Loucy (cell line): ENCODE measurements at regions not wholly inside any gene's neighbourhood (a gene's known extent, or its start where the extent isn't known, plus 50 kb on each side); places are given as distances from the start of the nearest gene placed in this dataset.

ENCODE experiments used
- H2AFZ ChIP-seq: fragments of 200-600 bp; sonication (generic); 2 replicates; pipeline ENCODE4 v1.6.0; 2016; ENCODE audit warnings: antibody characterized with exemption, mild to moderate bottlenecking, low read length, moderate library complexity
- H3F3A ChIP-seq: fragments of 200-600 bp; 2 replicates; pipeline ENCODE4 v1.6.0; 2016; ENCODE audit warnings: antibody characterized with exemption, low read depth, mild to moderate bottlenecking
- H3K27me3 ChIP-seq: fragments of 200-600 bp; sonication (generic); 2 replicates; pipeline ENCODE4 v1.6.1; 2014; ENCODE audit warnings: low read length, mild to moderate bottlenecking; ENCODE audit not compliant: insufficient read depth, poor library complexity, severe bottlenecking
- H3K36me3 ChIP-seq: fragments of 200-600 bp; sonication (generic); 2 replicates; pipeline ENCODE4 v1.6.1; 2016; ENCODE audit warnings: low read length; ENCODE audit not compliant: insufficient read depth
- H3K4me1 ChIP-seq: fragments of 200-600 bp; sonication (generic); 2 replicates; pipeline ENCODE4 v1.5.1; 2014; ENCODE audit warnings: low read length, mild to moderate bottlenecking; ENCODE audit not compliant: insufficient read depth, poor library complexity, severe bottlenecking
- H3K4me2 ChIP-seq: fragments of 200-600 bp; sonication (generic); 2 replicates; pipeline ENCODE4 v1.6.0; 2014; ENCODE audit warnings: antibody characterized with exemption, low read length, low read depth, mild to moderate bottlenecking; ENCODE audit not compliant: poor library complexity, severe bottlenecking
- H3K4me3 ChIP-seq: fragments of 200-600 bp; sonication (generic); 2 replicates; pipeline ENCODE4 v1.5.1; 2014; ENCODE audit warnings: low read length, mild to moderate bottlenecking, mixed read lengths; ENCODE audit not compliant: poor library complexity, severe bottlenecking
- H3K79me2 ChIP-seq: fragments of 200-600 bp; sonication (generic); 2 replicates; pipeline ENCODE4 v1.6.1; 2014; ENCODE audit warnings: low read length; ENCODE audit not compliant: insufficient read depth
- H3K9ac ChIP-seq: fragments of 200-600 bp; sonication (generic); 2 replicates; pipeline ENCODE4 v1.6.0; 2014; ENCODE audit warnings: mild to moderate bottlenecking, low read depth, low read length, moderate library complexity; ENCODE audit not compliant: poor library complexity, severe bottlenecking
- H3K9me2 ChIP-seq: fragments of 200-600 bp; sonication (generic); replicated peaks from 2 replicates; pipeline ENCODE4 v1.6.1; 2016; ENCODE audit warnings: low read depth, low read length, mixed read lengths
- H3K9me3 ChIP-seq: fragments of 200-600 bp; sonication (generic); 2 replicates; pipeline ENCODE4 v1.6.1; 2014; ENCODE audit warnings: mild to moderate bottlenecking, antibody characterized with exemption, low read length, low read depth; ENCODE audit not compliant: insufficient read depth
- H4K20me1 ChIP-seq: fragments of 200-600 bp; sonication (generic); 2 replicates; pipeline ENCODE4 v1.6.0; 2014; ENCODE audit warnings: antibody characterized with exemption, low read length, mild to moderate bottlenecking; ENCODE audit not compliant: insufficient read depth, poor library complexity, severe bottlenecking
- EZH2phosphoT487 ChIP-seq: fragments of 200-600 bp; IDR thresholded peaks from 2 replicates; pipeline ENCODE4 v1.6.1; 2018; ENCODE audit warnings: antibody characterized with exemption, mild to moderate bottlenecking, moderate library complexity, borderline replicate concordance
- TF ChIP-seq, protein P1 (sequence below): fragments of 200-600 bp; sonication (generic); conservative IDR thresholded peaks from 2 replicates; pipeline ENCODE4 v1.5.1; 2014; ENCODE audit warnings: mild to moderate bottlenecking, antibody characterized with exemption, low read length

DNA sequence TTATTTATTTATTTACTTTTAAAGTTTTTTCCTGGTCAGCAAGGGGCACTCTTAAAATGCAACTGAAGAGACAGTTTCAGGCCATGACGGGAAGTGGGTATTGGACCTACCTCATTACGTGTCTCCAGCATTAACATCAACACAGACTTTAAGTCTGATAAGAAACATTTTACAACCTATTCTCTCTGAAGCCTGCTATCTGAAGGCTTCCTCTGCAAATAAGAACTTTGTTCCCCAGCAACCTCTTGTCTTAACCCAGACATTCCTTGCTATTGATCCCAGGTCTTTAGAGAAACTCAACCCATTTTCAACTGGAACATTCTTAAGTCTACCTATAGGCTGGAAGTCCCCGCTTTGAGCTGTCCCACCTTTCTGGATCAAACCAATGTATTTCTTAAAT, 258.3 kb upstream of the TMPRSS15 start:
- Histone ChIP-seq H3K4me2 (no peak overlapping the region), H3K27me3 (no peaks in the 10 kb centered on the region), H3K79me2 (no peaks in the 10 kb centered on the region), H4K20me1 (no peaks in the 10 kb centered on the region), H3K36me3 (no peaks in the 10 kb centered on the region), H2AFZ (no peak overlapping the region), H3K4me3 (no peak overlapping the region), H3K9me3 (no peaks in the 10 kb centered on the region), H3K9me2 (no peaks in the 10 kb centered on the region), H3F3A (no peaks in the 10 kb centered on the region), H3K9ac (no peak overlapping the region), H3K4me1 (no peaks in the 10 kb centered on the region)
- TF ChIP-seq EZH2phosphoT487: no peak
- TF ChIP-seq, protein P1, sequence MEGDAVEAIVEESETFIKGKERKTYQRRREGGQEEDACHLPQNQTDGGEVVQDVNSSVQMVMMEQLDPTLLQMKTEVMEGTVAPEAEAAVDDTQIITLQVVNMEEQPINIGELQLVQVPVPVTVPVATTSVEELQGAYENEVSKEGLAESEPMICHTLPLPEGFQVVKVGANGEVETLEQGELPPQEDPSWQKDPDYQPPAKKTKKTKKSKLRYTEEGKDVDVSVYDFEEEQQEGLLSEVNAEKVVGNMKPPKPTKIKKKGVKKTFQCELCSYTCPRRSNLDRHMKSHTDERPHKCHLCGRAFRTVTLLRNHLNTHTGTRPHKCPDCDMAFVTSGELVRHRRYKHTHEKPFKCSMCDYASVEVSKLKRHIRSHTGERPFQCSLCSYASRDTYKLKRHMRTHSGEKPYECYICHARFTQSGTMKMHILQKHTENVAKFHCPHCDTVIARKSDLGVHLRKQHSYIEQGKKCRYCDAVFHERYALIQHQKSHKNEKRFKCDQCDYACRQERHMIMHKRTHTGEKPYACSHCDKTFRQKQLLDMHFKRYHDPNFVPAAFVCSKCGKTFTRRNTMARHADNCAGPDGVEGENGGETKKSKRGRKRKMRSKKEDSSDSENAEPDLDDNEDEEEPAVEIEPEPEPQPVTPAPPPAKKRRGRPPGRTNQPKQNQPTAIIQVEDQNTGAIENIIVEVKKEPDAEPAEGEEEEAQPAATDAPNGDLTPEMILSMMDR: no peak

DNA sequence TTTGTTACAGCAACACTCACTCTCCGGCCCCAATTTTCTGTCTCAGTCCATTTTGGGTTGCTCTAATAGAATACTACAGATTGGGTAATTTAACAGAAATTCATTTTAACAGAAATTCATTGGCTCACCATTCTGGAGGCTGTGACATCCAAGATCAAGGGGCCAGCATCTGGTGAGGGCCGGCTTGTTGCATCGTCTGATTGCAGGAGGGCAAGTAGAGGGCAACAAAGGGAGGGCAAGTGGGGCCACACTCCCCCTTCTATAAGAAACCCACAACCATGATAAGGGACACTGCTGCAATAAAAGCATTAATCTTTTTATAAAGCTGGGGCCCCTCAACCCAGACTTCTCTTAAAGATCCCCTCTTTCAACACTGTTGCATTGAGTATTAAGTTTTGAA, 260.1 kb upstream of the TMPRSS15 start:
- Histone ChIP-seq H3K9ac (no peak overlapping the region), H3K4me3 (no peak overlapping the region), H4K20me1 (no peaks in the 10 kb centered on the region), H3K4me2 (no peak overlapping the region), H3F3A (no peaks in the 10 kb centered on the region), H3K9me2 (no peaks in the 10 kb centered on the region), H3K4me1 (no peaks in the 10 kb centered on the region), H3K79me2 (no peaks in the 10 kb centered on the region), H2AFZ (no peak overlapping the region), H3K27me3 (no peaks in the 10 kb centered on the region), H3K36me3 (no peaks in the 10 kb centered on the region), H3K9me3 (no peaks in the 10 kb centered on the region)
- TF ChIP-seq EZH2phosphoT487: no peak
- TF ChIP-seq, protein P1: no peak

GRCh38 chr21:18666725-18667124, 263.1 kb upstream of the TMPRSS15 start:
- no peaks in the 10 kb centered on the region for H3K9me3 ChIP-seq

More at GRCh38 chr21:18666725-18667124, 263.1 kb upstream of the TMPRSS15 start:
- no peaks in the 10 kb centered on the region for H3K4me1 ChIP-seq
- no peak overlapping the region for H3K4me2 ChIP-seq
- no peaks in the 10 kb centered on the region for H3K9me2 ChIP-seq
- no peaks in the 10 kb centered on the region for H3F3A ChIP-seq
- TF ChIP-seq, protein P1: no peak
- no peak for TF ChIP-seq EZH2phosphoT487
- no peaks in the 10 kb centered on the region for H3K79me2 ChIP-seq
- H3K27me3 ChIP-seq: no peaks in the 10 kb centered on the region
- H4K20me1 ChIP-seq: no peaks in the 10 kb centered on the region
- no peak overlapping the region for H3K9ac ChIP-seq
- H2AFZ ChIP-seq: no peak overlapping the region
- H3K36me3 ChIP-seq: no peaks in the 10 kb centered on the region
- H3K4me3 ChIP-seq: no peak overlapping the region
